Vagina (tissue), 2 donors: ENCODE measurements at regions not wholly inside any gene's neighbourhood (a gene's known extent, or its start where the extent isn't known, plus 50 kb on each side); places are given as distances from the start of the nearest gene placed in this dataset.

Source experiments
- DNase-seq, 2 donors: peaks; one replicate each; pipeline ENCODE4 v3.0.0-alpha.2; 2017; ENCODE audit errors: extremely low spot score in 2 of 2
- H3K27ac ChIP-seq: fragments of 200-600 bp; sonication (generic); one replicate; pipeline ENCODE4 v1.5.1; 2019
- H3K27me3 ChIP-seq: fragments of 200-600 bp; sonication (generic); one replicate; pipeline ENCODE4 v1.5.1; 2019
- H3K36me3 ChIP-seq, 2 donors: fragments of 200-600 bp; sonication (generic); one replicate each; pipeline ENCODE4 v1.5.1; 2017 to 2019
- H3K4me1 ChIP-seq: fragments of 200-600 bp; sonication (generic); one replicate; pipeline ENCODE4 v1.5.1; 2019
- H3K4me3 ChIP-seq, 2 donors: fragments of 200-600 bp; sonication (generic); 1 replicate in 1 of 2; 2 replicates in 1 of 2; pipeline ENCODE4 v1.5.1; 2016 to 2019
- H3K9me3 ChIP-seq: fragments of 200-600 bp; sonication (generic); one replicate; pipeline ENCODE4 v1.5.1; 2019
- POLR2A ChIP-seq, 2 donors: fragments of 450-650 bp; IDR thresholded peaks; one replicate each; pipeline ENCODE4 v1.6.1; 2017; ENCODE audit warnings: antibody characterized with exemption in 2 of 2, mild to moderate bottlenecking in 2 of 2, moderate library complexity in 2 of 2
- POLR2AphosphoS5 ChIP-seq, 2 donors: sonication (generic); formaldehyde crosslinking; IDR thresholded peaks; one replicate each; pipeline ENCODE4 v1.9.0; 2017; ENCODE audit warnings: antibody characterized with exemption in 2 of 2, mild to moderate bottlenecking in 2 of 2, low read depth in 1 of 2; ENCODE audit not compliant: insufficient read depth in 1 of 2
- intact Hi-C: fragments of 100-400 bp; cut with DNase I; formaldehyde crosslinking; loops from one replicate; pipeline ENCODE4 v1.15.1; 2023
- TF ChIP-seq, protein P1 (sequence below), 3 experiments: fragments of 450-650 bp in 2 of 3; fragments of 200-600 bp in 1 of 3; sonication (generic) in 1 of 3; IDR thresholded peaks; one replicate each; pipeline ENCODE4 v1.5.1; 2017 to 2019; ENCODE audit warnings: antibody characterized with exemption in 3 of 3, mild to moderate bottlenecking in 2 of 3, moderate library complexity in 2 of 3

DNA sequence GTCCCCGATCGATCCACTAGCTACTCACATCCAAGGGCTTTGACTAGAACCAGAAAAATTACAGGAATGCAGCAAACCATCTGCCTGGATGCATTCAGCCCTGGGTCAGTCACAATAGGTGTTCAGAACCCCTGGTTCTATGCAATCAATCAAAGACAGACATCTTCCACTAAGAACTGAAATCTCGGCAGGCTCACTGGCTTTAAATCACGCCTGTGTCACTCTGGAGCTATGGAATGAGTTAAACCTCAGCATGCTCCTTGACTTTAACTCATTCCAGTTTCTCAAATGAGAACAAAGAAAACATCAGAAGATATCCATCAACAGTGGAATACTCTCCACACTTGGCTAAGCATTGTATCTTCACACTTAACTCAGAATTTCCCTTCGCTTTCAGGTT is 68.1 kb upstream of the SPTBN1 start:
- intact Hi-C loops = no loop called here
- TF ChIP-seq POLR2AphosphoS5 (IDR thresholded peaks at IDR 0.05; ENCODE audit: insufficient read depth in 1 of 2, low read depth in 1 of 2) (no peak), POLR2A (IDR thresholded peaks at IDR 0.05) (no peak)
- TF ChIP-seq, protein P1, sequence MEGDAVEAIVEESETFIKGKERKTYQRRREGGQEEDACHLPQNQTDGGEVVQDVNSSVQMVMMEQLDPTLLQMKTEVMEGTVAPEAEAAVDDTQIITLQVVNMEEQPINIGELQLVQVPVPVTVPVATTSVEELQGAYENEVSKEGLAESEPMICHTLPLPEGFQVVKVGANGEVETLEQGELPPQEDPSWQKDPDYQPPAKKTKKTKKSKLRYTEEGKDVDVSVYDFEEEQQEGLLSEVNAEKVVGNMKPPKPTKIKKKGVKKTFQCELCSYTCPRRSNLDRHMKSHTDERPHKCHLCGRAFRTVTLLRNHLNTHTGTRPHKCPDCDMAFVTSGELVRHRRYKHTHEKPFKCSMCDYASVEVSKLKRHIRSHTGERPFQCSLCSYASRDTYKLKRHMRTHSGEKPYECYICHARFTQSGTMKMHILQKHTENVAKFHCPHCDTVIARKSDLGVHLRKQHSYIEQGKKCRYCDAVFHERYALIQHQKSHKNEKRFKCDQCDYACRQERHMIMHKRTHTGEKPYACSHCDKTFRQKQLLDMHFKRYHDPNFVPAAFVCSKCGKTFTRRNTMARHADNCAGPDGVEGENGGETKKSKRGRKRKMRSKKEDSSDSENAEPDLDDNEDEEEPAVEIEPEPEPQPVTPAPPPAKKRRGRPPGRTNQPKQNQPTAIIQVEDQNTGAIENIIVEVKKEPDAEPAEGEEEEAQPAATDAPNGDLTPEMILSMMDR (IDR thresholded peaks at IDR 0.05) = no peak
- H3K27me3 ChIP-seq = no peaks in the 10 kb centered on the region
- H3K4me1 ChIP-seq = peaks cover 10% of the 10 kb centered on the region
- no peak overlapping the region for H3K4me3 ChIP-seq
- no peak for DNase-seq
- peak overlapping the region; percentile 35 for H3K27ac ChIP-seq
- no peaks in the 10 kb centered on the region for H3K36me3 ChIP-seq
- H3K9me3 ChIP-seq = no peaks in the 10 kb centered on the region

DNA sequence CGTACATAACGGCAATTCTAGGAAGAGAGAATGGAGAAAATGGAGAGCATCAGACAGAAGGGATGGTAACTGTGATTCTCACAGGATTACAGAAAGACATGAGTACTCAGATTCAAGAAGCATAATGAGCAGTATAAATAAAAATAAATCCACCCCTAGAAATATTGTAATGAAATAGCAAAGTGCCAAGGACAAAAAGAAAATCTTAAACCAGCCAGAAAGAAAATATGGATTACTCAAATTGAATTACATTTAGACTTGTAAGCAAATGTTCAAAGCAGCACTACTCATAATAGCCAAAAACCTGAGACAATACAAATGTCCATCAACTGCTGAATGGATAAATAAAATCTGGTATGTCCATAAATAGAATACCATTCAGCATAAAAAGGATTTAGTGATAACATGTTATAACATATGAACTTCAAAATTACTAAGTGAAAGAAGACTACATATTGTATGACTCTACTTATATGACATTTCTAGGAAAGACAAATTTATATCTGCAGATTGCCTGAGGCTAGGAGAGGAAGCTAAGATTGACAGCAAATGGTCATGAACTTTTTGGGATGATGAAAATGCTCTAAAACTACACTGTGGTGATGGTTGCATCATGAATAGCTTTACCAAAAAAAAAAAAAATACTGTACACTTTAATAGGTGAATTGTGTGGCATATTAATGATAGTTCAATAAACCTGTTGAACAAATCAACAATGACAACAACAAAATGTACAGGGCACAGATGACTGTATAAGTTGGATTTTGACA is 63.4 kb upstream of the SPTBN1 start:
- Histone ChIP-seq H3K27ac (no peak overlapping the region), H3K9me3 (no peaks in the 10 kb centered on the region), H3K4me1 (peaks cover 4% of the 10 kb centered on the region), H3K4me3 (no peak overlapping the region), H3K27me3 (no peaks in the 10 kb centered on the region), H3K36me3 (no peaks in the 10 kb centered on the region)
- no peak for DNase-seq
- intact Hi-C loops = no loop called here
- TF ChIP-seq POLR2AphosphoS5 (IDR thresholded peaks at IDR 0.05; ENCODE audit: insufficient read depth in 1 of 2, low read depth in 1 of 2) (no peak), POLR2A (IDR thresholded peaks at IDR 0.05) (no peak)

DNA sequence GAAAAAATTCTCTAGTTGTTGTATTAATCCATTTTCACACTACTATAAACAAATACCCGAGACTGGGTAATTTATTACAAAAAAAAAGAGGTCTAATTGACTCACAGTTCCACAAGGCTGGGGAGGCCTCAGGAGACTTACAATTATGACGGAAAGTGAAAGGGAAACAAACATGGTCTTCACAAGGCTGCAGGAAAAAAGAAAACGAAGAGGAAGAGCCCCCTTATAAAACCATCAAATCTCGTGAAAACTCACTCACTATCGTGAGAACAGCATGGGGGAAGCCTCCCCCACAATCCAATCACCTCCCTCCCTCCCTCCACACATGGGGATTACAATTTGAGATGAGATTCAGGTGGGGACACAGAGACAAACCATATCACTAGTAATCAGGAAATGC is 61.7 kb upstream of the SPTBN1 start:
- intact Hi-C loops = no loop called here
- no peak overlapping the region for H3K27ac ChIP-seq
- no peaks in the 10 kb centered on the region for H3K9me3 ChIP-seq
- no peaks in the 10 kb centered on the region for H3K36me3 ChIP-seq
- no peaks in the 10 kb centered on the region for H3K4me1 ChIP-seq
- no peak overlapping the region for H3K4me3 ChIP-seq
- H3K27me3 ChIP-seq = no peaks in the 10 kb centered on the region
- no peak for DNase-seq
- TF ChIP-seq POLR2AphosphoS5 (IDR thresholded peaks at IDR 0.05; ENCODE audit: insufficient read depth in 1 of 2, low read depth in 1 of 2) = no peak
- TF ChIP-seq, protein P1 (IDR thresholded peaks at IDR 0.05) = no peak
- no peak for TF ChIP-seq POLR2A (IDR thresholded peaks at IDR 0.05)

DNA sequence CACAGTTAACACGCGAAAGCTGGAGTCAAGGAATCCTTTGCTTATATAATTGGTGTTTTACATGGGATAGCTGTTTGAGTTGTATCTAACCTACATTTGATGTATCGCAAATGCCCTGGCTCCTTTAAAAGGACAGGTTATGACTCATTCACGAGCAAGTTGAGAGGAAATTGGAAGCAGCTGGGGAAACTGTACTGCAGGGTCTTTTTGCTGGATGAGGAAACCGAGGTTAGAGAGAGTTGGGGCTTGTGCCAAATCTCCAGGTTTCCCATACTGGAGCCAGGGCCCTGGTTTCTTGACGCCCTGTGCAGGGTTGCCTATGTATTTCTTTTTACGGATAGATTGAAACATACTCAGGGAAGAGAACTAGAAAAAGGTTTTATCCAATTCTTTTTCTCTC is 60.0 kb upstream of the SPTBN1 start:
- no peaks in the 10 kb centered on the region for H3K27me3 ChIP-seq
- TF ChIP-seq, protein P1 (IDR thresholded peaks at IDR 0.05) = no peak
- TF ChIP-seq POLR2A (IDR thresholded peaks at IDR 0.05) (no peak), POLR2AphosphoS5 (IDR thresholded peaks at IDR 0.05; ENCODE audit: insufficient read depth in 1 of 2, low read depth in 1 of 2) (no peak)
- no peaks in the 10 kb centered on the region for H3K9me3 ChIP-seq
- H3K36me3 ChIP-seq = no peaks in the 10 kb centered on the region
- DNase-seq = no peak
- no peaks in the 10 kb centered on the region for H3K4me1 ChIP-seq
- intact Hi-C loops = no loop called here
- no peak overlapping the region for H3K4me3 ChIP-seq
- H3K27ac ChIP-seq = no peak overlapping the region

DNA sequence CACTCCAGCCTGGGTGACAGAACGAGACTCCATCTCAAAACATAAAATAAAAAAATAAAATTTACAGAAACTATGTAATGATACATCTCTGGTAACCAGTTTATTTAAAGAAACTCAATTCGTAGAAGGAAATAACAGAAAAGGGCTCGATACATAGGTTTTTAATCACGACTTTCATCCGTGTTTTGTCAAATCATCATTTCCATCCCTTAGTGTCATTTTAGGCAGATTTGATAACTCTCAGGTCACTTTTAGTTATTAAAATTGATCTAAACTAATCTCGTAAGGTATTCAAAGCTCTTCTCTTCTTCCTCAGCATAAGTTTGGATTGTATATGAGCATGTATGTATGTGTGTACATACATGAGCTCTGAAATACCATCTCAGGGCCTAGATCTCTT is 59.3 kb upstream of the SPTBN1 start:
- H3K36me3 ChIP-seq = no peaks in the 10 kb centered on the region
- H3K27me3 ChIP-seq = no peaks in the 10 kb centered on the region
- peaks cover 1% of the 10 kb centered on the region for H3K4me1 ChIP-seq
- no peak overlapping the region for H3K4me3 ChIP-seq
- H3K27ac ChIP-seq = no peak overlapping the region
- TF ChIP-seq, protein P1 (IDR thresholded peaks at IDR 0.05) = no peak
- TF ChIP-seq POLR2AphosphoS5 (IDR thresholded peaks at IDR 0.05; ENCODE audit: insufficient read depth in 1 of 2, low read depth in 1 of 2) (no peak), POLR2A (IDR thresholded peaks at IDR 0.05) (no peak)
- H3K9me3 ChIP-seq = no peaks in the 10 kb centered on the region
- no peak for DNase-seq
- intact Hi-C loops = no loop called here
